Fibroblast of upper back skin (primary cell): ENCODE measurements at regions not wholly inside any gene's neighbourhood (a gene's known extent, or its start where the extent isn't known, plus 50 kb on each side); places are given as distances from the start of the nearest gene placed in this dataset.

Source experiments
- DNase-seq: peaks from one replicate; pipeline ENCODE4 v3.0.0-alpha.2; 2013

- no peak for DNase-seq
These were observed 123.0 kb upstream of the AP1S2 start for GRCh38 chrX:15977644-15978043.

GRCh38 chrX:15976396-15976795 is 121.8 kb upstream of the AP1S2 start:
- DNase-seq, result no peak

GRCh38 chrX:15973946-15974345 is 119.3 kb upstream of the AP1S2 start:
- DNase-seq, result peak; percentile 25

GRCh38 chrX:15973299-15973698 is 118.7 kb upstream of the AP1S2 start:
- DNase-seq, result peak; percentile 8

GRCh38 chrX:15971696-15972095 is 117.1 kb upstream of the AP1S2 start:
- no peak for DNase-seq

- DNase-seq, result no peak
These were observed 109.2 kb upstream of the AP1S2 start for GRCh38 chrX:15963858-15964257.

- no peak for DNase-seq
These were observed 105.6 kb upstream of the AP1S2 start for GRCh38 chrX:15960237-15960636.

- DNase-seq, result peak; percentile 36
These were observed 102.1 kb upstream of the AP1S2 start for GRCh38 chrX:15956681-15957080.

- DNase-seq, result no peak
These were observed 99.2 kb upstream of the AP1S2 start for GRCh38 chrX:15953801-15954200.

GRCh38 chrX:15952212-15952611 is 97.6 kb upstream of the AP1S2 start:
- DNase-seq, result no peak

- no peak for DNase-seq
These were observed 93.7 kb upstream of the AP1S2 start for GRCh38 chrX:15948318-15948660.

GRCh38 chrX:15947648-15948317 is 93.2 kb upstream of the AP1S2 start:
- peak; percentile 66 for DNase-seq

- DNase-seq, result peak; percentile 89
These were observed 92.4 kb upstream of the AP1S2 start for GRCh38 chrX:15946783-15947580.

- DNase-seq, result no peak
These were observed 88.8 kb upstream of the AP1S2 start for GRCh38 chrX:15943391-15943790.

GRCh38 chrX:15942307-15942706 is 87.7 kb upstream of the AP1S2 start:
- no peak for DNase-seq

GRCh38 chrX:15939737-15940136 is 85.1 kb upstream of the AP1S2 start:
- no peak for DNase-seq

- no peak for DNase-seq
These were observed 83.5 kb upstream of the AP1S2 start for GRCh38 chrX:15938072-15938471.

- DNase-seq, result no peak
These were observed 76.7 kb upstream of the AP1S2 start for GRCh38 chrX:15931362-15931761.

- DNase-seq, result peak; percentile 57
These were observed 76.0 kb upstream of the AP1S2 start for GRCh38 chrX:15930585-15930984.

GRCh38 chrX:15929194-15929593 is 74.6 kb upstream of the AP1S2 start:
- DNase-seq, result peak; percentile 6

- DNase-seq, result no peak
These were observed 72.0 kb upstream of the AP1S2 start for GRCh38 chrX:15926622-15927021.

- no peak for DNase-seq
These were observed 63.4 kb upstream of the AP1S2 start for GRCh38 chrX:15918003-15918402.

- no peak for DNase-seq
These were observed 62.1 kb upstream of the AP1S2 start for GRCh38 chrX:15916704-15917084.

GRCh38 chrX:15915959-15916703 is 61.5 kb upstream of the AP1S2 start:
- peak; percentile 10 for DNase-seq
